VCaP (cell line): ENCODE measurements at regions not wholly inside any gene's neighbourhood (a gene's known extent, or its start where the extent isn't known, plus 50 kb on each side); places are given as distances from the start of the nearest gene placed in this dataset.

Experiments
- H3K27ac ChIP-seq: fragments of 450-650 bp; 2 replicates; pipeline ENCODE4 v1.5.1; 2017
- TF ChIP-seq, protein P1 (sequence below): fragments of 450-650 bp; conservative IDR thresholded peaks from 2 replicates; pipeline ENCODE4 v1.5.1; 2017; ENCODE audit warnings: mild to moderate bottlenecking, moderate library complexity

DNA sequence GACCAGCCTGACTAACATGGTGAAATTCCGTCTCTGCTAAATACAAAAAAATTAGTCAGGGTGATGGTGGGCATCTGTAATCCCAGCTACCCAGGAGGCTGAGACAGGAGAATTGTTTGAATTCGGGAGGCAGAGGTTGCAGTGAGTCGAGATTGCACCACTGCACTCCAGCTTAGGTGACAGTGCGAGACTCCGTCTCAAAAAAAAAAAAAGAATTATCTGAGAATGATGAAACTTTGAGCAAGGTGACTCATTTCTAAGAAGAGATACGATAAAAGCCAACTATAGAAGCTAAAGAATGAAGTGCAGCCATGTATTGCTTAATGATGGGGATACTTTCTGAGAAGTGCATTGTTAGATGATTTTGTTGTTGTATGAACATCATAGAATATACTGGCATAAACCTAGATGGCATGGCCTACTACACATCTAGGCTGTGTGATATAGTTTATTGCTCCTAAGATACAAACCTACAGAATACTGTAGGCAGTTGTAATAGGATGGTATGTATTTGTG, 64.7 kb downstream of the SNRPE start:
- no peak overlapping the region for H3K27ac ChIP-seq
- TF ChIP-seq, protein P1, sequence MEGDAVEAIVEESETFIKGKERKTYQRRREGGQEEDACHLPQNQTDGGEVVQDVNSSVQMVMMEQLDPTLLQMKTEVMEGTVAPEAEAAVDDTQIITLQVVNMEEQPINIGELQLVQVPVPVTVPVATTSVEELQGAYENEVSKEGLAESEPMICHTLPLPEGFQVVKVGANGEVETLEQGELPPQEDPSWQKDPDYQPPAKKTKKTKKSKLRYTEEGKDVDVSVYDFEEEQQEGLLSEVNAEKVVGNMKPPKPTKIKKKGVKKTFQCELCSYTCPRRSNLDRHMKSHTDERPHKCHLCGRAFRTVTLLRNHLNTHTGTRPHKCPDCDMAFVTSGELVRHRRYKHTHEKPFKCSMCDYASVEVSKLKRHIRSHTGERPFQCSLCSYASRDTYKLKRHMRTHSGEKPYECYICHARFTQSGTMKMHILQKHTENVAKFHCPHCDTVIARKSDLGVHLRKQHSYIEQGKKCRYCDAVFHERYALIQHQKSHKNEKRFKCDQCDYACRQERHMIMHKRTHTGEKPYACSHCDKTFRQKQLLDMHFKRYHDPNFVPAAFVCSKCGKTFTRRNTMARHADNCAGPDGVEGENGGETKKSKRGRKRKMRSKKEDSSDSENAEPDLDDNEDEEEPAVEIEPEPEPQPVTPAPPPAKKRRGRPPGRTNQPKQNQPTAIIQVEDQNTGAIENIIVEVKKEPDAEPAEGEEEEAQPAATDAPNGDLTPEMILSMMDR: no peak

DNA sequence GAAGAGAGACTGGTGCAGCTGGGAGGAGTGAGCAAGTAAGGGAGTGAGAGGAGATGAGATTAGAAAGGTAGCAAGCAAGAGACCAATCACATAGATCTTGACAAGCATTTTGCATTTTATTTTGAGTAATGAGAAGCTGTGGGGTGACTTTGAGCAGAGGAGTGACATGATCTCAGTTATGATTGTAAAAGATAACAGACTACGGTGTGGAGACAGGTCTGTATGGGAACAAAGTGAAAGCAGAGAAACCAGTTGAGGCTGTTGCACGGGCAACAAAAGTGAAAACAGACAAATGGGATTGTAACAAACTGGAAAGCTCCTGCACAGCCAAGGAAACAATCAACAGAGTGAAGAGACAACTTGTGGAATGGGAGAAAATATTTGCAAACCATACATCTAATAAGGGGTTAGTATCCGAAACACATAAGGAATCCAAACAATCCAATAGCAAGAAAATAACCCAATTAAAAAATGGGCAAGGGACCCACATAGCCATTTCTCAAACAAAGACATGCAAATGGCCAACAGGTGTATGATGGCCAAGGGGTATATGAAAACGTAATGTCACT, 68.4 kb downstream of the SNRPE start:
- TF ChIP-seq, protein P1: no peak
- H3K27ac ChIP-seq: peak overlapping the region; percentile 60

DNA sequence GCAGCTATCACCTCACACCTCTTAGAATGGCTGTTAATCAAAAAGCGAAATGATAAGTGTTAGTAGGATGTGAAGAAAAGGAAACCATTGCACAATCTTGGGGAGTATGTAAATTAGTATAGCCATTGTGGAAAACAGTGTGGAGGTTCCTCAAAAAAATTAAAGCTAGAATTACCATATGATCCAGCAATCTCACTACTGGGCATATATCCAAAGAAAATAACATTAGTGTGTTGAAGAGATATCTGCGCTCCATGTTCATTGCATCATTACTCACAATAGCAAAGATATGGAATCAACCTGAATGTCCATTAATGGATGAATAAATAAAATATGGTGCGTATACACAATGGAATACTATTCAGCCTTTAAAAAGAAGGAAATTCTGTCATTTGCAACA, 68.9 kb downstream of the SNRPE start:
- H3K27ac ChIP-seq: peak overlapping the region; percentile 60
- TF ChIP-seq, protein P1: no peak

DNA sequence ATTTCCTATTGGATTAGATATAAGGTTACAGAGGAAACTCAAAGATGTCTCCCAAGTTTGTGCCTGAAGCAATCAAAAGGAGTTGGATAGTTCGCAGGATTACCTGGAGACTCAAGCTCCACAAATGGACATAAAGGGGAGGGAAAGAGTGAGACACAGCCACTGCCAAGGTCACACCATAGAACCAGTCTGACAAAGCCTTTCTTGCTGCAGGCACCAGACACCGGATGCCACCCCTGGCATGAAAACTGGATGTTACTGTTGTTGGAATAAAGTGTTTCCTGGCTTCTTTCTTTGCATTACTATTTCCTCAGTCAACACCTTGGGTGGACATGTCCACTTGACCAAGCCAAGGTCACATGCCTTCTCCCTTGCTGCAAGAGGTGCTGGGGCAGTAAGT, 70.6 kb downstream of the SNRPE start:
- TF ChIP-seq, protein P1: no peak
- peak overlapping the region; percentile 11; the same call in 1 of the 2 replicates for H3K27ac ChIP-seq

DNA sequence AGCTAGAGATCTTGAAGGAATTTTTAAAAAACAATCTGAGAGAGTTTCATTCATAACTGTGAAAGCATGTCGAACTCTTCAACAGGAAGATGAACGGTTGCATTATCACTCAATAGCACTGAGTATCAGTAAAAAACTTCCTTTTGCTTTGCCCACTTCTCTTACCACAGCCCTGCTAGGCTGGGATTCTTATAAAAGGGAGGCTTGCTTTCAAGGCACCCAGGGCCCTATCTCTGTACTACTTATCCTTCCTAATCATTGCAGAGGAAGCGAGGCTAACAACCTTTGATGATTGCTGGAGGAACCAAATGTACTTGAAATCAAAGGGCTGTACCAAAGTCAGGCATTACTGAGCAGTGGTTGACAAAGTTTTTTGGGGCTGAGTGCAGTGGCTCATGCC, 71.2 kb downstream of the SNRPE start:
- TF ChIP-seq, protein P1: no peak
- H3K27ac ChIP-seq: peak overlapping the region; percentile 11; the same call in 1 of the 2 replicates

DNA sequence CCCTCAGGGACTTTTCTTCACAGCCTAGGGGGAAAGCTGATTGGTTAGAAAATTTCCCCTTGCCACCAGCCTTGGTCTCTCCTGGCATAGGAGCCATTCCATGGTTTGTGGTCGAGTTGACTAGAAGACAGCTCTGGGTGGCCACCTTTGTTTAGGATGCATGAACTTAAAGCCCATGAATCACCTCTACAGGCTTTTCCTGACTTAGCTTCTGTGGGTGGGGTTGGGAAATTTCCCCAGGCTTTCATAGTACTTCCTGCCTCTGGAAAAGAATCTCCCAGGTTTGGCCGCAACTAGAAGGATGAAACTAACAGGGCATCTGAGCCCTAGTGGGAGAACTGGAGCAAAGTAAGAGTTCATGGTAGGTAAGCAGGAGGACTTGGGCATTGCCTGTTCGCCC, 72.6 kb downstream of the SNRPE start:
- TF ChIP-seq, protein P1: no peak
- H3K27ac ChIP-seq: no peak overlapping the region

DNA sequence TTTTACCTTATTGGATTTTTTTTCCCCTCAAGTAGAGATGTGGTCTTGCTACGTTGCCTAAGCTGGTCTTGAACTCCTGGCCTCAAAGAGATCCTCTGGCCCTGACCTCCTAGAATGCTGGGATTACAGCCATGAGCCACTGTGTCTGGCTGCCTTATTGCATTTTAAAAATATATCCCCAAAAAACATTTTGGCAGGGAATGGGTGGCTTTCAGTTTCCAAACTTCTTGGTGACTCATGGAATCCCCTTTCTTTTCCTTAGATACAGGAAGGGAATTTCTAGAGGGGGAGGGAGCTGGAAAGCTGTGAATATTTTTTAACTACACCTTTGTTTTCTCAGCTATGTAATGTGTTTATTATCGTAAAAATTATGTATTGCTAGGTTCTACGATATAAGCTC, 73.3 kb downstream of the SNRPE start:
- TF ChIP-seq, protein P1: no peak
- H3K27ac ChIP-seq: no peak overlapping the region
